ENCODE measurements at regions not wholly inside any gene's neighbourhood (a gene's known extent, or its start where the extent isn't known, plus 50 kb on each side); places are given as distances from the start of the nearest gene placed in this dataset.

- ATAC-seq: no peak
- Histone ChIP-seq H3K36me3 (ENCODE audit: low read depth) (no peaks in the 10 kb centered on the region), H3K9me3 (peaks cover 8% of the 10 kb centered on the region), H3K4me1 (ENCODE audit: low read depth) (no peaks in the 10 kb centered on the region), H3K4me3 (no peak overlapping the region)
- DNase-seq: no peak
- no peak for TF ChIP-seq CTCF (IDR thresholded peaks at IDR 0.05)
- intact Hi-C loops (cut with DNase I, micrococcal nuclease): no loop called here
Observed at GRCh38 chr4:126756050-126756829, 876.5 kb upstream of the INTU start.

GRCh38 chr4:126757219-126757618 is 875.5 kb upstream of the INTU start:
- intact Hi-C loops (cut with DNase I, micrococcal nuclease): no loop called here
- ATAC-seq (no peak), DNase-seq (no peak)
- H3K36me3 ChIP-seq (ENCODE audit: low read depth): no peaks in the 10 kb centered on the region
- no peak overlapping the region for H3K4me3 ChIP-seq
- H3K4me1 ChIP-seq (ENCODE audit: low read depth): no peaks in the 10 kb centered on the region
- H3K9me3 ChIP-seq: peaks cover 8% of the 10 kb centered on the region
- TF ChIP-seq CTCF (IDR thresholded peaks at IDR 0.05): no peak

DNA sequence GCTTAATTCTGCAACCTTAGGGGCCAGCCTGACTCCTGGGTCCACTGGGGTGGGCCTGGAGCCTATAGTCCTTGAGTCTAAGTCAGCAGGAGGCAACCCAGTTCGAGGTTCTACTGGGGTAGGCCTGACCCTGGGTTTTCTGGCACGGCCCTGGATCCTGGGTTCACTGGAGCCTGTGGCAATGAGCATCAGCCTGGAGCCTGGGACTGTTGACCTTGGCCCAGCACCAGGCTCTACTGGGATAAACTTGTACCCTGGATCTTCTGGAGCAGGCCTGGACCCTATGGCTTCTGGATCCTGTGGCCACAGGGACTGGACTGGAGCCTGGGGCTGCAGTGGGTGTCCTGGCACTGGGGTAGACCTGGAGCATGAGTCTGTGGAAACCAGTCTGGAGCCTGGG is 874.3 kb upstream of the INTU start:
- intact Hi-C loops (cut with DNase I, micrococcal nuclease): no loop called here
- DNase-seq (no peak), ATAC-seq (no peak)
- no peaks in the 10 kb centered on the region for H3K36me3 ChIP-seq (ENCODE audit: low read depth)
- H3K9me3 ChIP-seq: peaks cover 8% of the 10 kb centered on the region
- no peak overlapping the region for H3K4me3 ChIP-seq
- no peak for TF ChIP-seq CTCF (IDR thresholded peaks at IDR 0.05)
- H3K4me1 ChIP-seq (ENCODE audit: low read depth): no peaks in the 10 kb centered on the region

DNA sequence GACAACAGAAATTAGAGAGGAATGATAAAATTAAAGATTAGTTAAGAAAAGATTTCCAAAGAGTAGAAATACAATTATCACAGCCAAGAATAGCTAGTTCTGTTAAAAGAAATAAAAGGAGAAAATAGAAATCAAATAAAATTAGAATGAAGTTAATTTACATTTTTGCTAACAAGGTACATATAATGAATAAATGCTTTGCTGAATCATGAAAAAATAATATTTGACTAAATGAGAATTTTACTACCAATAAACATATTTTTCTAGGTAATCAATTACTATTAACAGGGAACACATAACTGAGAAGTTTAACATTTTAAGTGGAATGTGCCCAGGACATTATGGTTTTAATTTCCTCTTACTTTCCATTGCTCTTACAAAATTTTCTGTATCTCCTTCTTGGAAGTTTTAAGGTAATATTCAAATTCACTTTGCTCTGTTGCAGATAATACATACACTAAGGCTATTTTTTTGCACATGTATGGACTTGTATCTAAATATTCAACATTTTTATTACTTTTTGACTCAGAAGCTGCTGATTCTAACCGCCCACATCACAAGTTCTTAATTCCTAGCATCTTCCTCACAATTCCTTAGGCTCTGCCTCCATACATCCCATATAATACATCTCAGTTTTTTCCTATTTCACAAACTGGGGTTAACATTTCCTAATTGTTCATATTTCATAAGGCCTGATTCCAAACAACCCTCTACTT is 870.7 kb upstream of the INTU start:
- TF ChIP-seq CTCF (IDR thresholded peaks at IDR 0.05): no peak
- intact Hi-C loops (cut with DNase I, micrococcal nuclease): no loop called here
- no peaks in the 10 kb centered on the region for H3K36me3 ChIP-seq (ENCODE audit: low read depth)
- DNase-seq: no peak
- H3K4me1 ChIP-seq (ENCODE audit: low read depth): no peaks in the 10 kb centered on the region
- H3K9me3 ChIP-seq: peaks cover 8% of the 10 kb centered on the region
- ATAC-seq: no peak
- no peak overlapping the region for H3K4me3 ChIP-seq

GRCh38 chr4:126762663-126763247 is 870.0 kb upstream of the INTU start:
- peaks cover 8% of the 10 kb centered on the region for H3K9me3 ChIP-seq
- no peak for TF ChIP-seq CTCF (IDR thresholded peaks at IDR 0.05)
- no peak for ATAC-seq
- no peaks in the 10 kb centered on the region for H3K36me3 ChIP-seq (ENCODE audit: low read depth)
- intact Hi-C loops (cut with DNase I, micrococcal nuclease): no loop called here
- no peak for DNase-seq
- H3K4me3 ChIP-seq: no peak overlapping the region
- no peaks in the 10 kb centered on the region for H3K4me1 ChIP-seq (ENCODE audit: low read depth)
